ENCODE measurements at regions not wholly inside any gene's neighbourhood (a gene's known extent, or its start where the extent isn't known, plus 50 kb on each side); places are given as distances from the start of the nearest gene placed in this dataset.

DNA sequence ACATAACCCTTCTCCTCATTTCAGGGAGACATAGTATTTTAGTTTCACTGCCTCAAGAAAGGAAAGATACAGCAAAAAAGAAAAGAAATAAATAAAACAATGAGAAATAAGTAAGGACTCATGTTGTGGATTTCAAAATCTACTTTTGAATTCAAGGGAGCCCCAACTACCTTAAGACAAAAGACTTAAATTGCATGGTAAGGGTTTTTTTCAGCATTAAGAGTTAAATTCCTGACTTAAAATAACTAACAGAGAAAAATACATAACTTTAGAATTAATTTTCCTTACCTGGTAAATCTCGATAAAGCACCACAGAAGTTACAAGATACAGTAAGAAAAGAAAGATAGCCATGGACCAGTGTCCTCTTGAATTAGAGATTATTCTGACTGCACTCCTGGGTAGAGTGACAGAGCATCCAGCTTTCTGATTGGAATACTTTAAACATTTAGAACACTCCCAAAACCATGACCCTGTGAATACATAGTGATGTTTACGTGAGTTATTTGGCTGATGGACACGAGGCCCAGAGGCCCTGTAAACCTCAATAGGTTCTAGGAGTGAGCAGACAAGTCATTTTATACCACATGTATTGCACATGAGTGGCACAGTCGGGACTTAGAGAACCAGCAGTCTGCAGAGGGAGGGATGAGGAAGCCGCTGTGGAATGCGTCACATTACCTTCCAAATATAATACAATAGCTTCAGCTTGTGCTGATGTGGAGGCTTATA is 292.5 kb upstream of the SEMA3C start:
- TF ChIP-seq CTCF (IDR thresholded peaks at IDR 0.05; ENCODE audit: low read depth, low read length, missing control alignments) = no peak
- in situ Hi-C loops (cut with HindIII; ENCODE audit: low sequenced_read_pairs) = no loop called here
- DNase-seq (ENCODE audit: low read depth) = no peak
- H3K4me3 ChIP-seq (ENCODE audit: low read depth, low read length) = no peak overlapping the region

GRCh38 chr7:81210137-81211064 is 291.6 kb upstream of the SEMA3C start:
- in situ Hi-C loops (cut with HindIII; ENCODE audit: low sequenced_read_pairs) = no loop called here
- H3K4me3 ChIP-seq (ENCODE audit: low read depth, low read length) = no peak overlapping the region

GRCh38 chr7:81209059-81209458 is 290.2 kb upstream of the SEMA3C start:
- no peak overlapping the region for H3K4me3 ChIP-seq (ENCODE audit: low read depth, low read length)
- in situ Hi-C loops (cut with HindIII; ENCODE audit: low sequenced_read_pairs) = no loop called here
- TF ChIP-seq CTCF (IDR thresholded peaks at IDR 0.05; ENCODE audit: low read depth, low read length, missing control alignments) = no peak
- no peak for DNase-seq (ENCODE audit: low read depth)

More at GRCh38 chr7:81210137-81211064, 291.6 kb upstream of the SEMA3C start:
- no peak for TF ChIP-seq CTCF (IDR thresholded peaks at IDR 0.05; ENCODE audit: low read depth, low read length, missing control alignments)
- no peak for DNase-seq (ENCODE audit: low read depth)

- TF ChIP-seq CTCF (IDR thresholded peaks at IDR 0.05; ENCODE audit: low read depth, low read length, missing control alignments) = no peak
- H3K4me3 ChIP-seq (ENCODE audit: low read depth, low read length) = no peak overlapping the region
- DNase-seq (ENCODE audit: low read depth) = no peak
- in situ Hi-C loops (cut with HindIII; ENCODE audit: low sequenced_read_pairs) = no loop called here
Observed at GRCh38 chr7:81207801-81208200, 288.9 kb upstream of the SEMA3C start.

- H3K4me3 ChIP-seq (ENCODE audit: low read depth, low read length) = no peak overlapping the region
- in situ Hi-C loops (cut with HindIII; ENCODE audit: low sequenced_read_pairs) = no loop called here
- no peak for DNase-seq (ENCODE audit: low read depth)
- no peak for TF ChIP-seq CTCF (IDR thresholded peaks at IDR 0.05; ENCODE audit: low read depth, low read length, missing control alignments)
Observed at GRCh38 chr7:81206667-81207360, 288.0 kb upstream of the SEMA3C start.

DNA sequence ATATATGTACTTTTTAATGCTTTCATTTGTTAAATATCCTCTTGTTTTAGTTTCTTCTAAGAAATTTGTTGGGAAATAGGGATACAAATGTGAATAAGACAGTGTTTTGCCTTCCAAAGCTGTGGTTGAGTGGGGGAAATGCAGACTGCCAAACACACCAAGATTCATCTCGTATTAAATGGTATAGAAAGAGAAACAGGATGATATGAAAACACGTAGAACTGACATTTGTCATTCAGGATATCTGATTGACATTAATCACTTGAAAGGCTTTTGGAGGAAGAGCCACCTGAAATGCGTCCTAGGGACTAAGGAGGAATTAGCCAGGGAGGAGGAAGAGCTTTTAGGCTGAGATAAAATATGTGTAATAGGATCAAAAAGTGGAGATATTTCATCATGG is 287.4 kb upstream of the SEMA3C start:
- H3K4me3 ChIP-seq (ENCODE audit: low read depth, low read length) = no peak overlapping the region
- in situ Hi-C loops (cut with HindIII; ENCODE audit: low sequenced_read_pairs) = no loop called here
- no peak for DNase-seq (ENCODE audit: low read depth)
- no peak for TF ChIP-seq CTCF (IDR thresholded peaks at IDR 0.05; ENCODE audit: low read depth, low read length, missing control alignments)

Measured in astrocyte of the cerebellum (primary cell).